Small intestine (tissue), 7 donors: ENCODE measurements at regions not wholly inside any gene's neighbourhood (a gene's known extent, or its start where the extent isn't known, plus 50 kb on each side); places are given as distances from the start of the nearest gene placed in this dataset.

Source experiments
- DNase-seq, 2 donors: peaks; one replicate each; pipeline versions ENCODE4 v3.0.0 to v3.0.0-alpha.2; 2013
- FAIRE-seq: peaks from 2 replicates; lab custom pipeline; 2012; peaks lifted over from hg19 to GRCh38; lab: Jason Lieb, UNC
- H3K27ac ChIP-seq, 3 donors: one replicate each; pipeline ENCODE4 v1.5.1; 2013; ENCODE audit warnings: low read length in 2 of 3, mild to moderate bottlenecking in 2 of 3, control low read depth in 1 of 3, inconsistent platforms in 1 of 3, low read depth in 1 of 3, moderate library complexity in 1 of 3
- H3K27me3 ChIP-seq, 3 donors: one replicate each; pipeline ENCODE4 v1.6.1; 2013; ENCODE audit warnings: low read length in 3 of 3, inconsistent platforms in 1 of 3; ENCODE audit not compliant: control insufficient read depth in 3 of 3, insufficient read depth in 3 of 3
- H3K36me3 ChIP-seq, 3 donors: one replicate each; pipeline ENCODE4 v1.6.1; 2013; ENCODE audit warnings: low read length in 3 of 3, inconsistent platforms in 1 of 3, low read depth in 1 of 3, mild to moderate bottlenecking in 1 of 3, moderate library complexity in 1 of 3; ENCODE audit not compliant: control insufficient read depth in 3 of 3, insufficient read depth in 2 of 3
- H3K4me1 ChIP-seq, 3 donors: one replicate each; pipeline ENCODE4 v1.6.1; 2013; ENCODE audit warnings: low read length in 2 of 3, inconsistent platforms in 1 of 3, low read depth in 1 of 3, mild to moderate bottlenecking in 1 of 3, moderate library complexity in 1 of 3; ENCODE audit not compliant: control insufficient read depth in 3 of 3, insufficient read depth in 2 of 3
- H3K4me3 ChIP-seq, 3 donors: one replicate each; pipeline ENCODE4 v1.5.1; 2013; ENCODE audit warnings: low read length in 3 of 3, control low read depth in 1 of 3, inconsistent platforms in 1 of 3, low read depth in 1 of 3, mild to moderate bottlenecking in 1 of 3, moderate library complexity in 1 of 3
- H3K9me3 ChIP-seq, 2 donors: one replicate each; pipeline ENCODE4 v1.6.1; 2013; ENCODE audit warnings: low read depth in 1 of 2, low read length in 1 of 2; ENCODE audit not compliant: control insufficient read depth in 2 of 2, insufficient read depth in 1 of 2
- WGBS, 3 donors: extraction: QIAGEN DNeasy Blood & Tissue Kit; methylation state at CpG; one replicate each; pipeline ENCODE4 v1.1.7; 2013; 5-methylcytosine and 5-hydroxymethylcytosine counted together
- donor health status: healthy with polysubstance abuse.
- donor health status: control.
- donor health status: control.
- donor health status: Bipolar disorder and iron deficiency.
- donor health status: healthy.

DNA sequence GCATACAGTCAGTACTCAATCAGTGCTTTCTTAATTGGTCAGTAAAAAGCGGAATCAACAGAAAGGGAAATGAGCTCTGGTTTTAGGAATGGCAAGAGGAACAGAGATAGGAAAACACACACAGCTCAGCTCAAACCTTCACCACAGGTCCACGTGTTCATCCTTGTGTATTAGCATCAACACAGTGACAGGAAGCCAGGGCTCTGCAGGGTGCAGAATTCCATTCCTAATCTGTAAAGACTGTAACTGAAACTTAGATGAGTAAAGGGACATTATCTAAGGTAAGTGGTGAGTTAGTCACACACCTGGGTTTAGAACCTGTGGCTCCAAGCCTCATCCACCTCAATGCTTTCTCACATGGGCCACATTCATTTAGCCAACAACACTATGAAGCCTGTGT lies 1242.2 kb upstream of the TMEM132C start:
- H3K27me3 ChIP-seq = no peaks in the 10 kb centered on the region
- no peak overlapping the region for H3K4me3 ChIP-seq
- H3K27ac ChIP-seq = no peak overlapping the region
- no peaks in the 10 kb centered on the region for H3K9me3 ChIP-seq
- H3K4me1 ChIP-seq = no peaks in the 10 kb centered on the region
- 77 to 79% (median 78%) methylated on average over 2 of the region's 2 CpGs for WGBS, 3 donors
- FAIRE-seq (no peak), DNase-seq (no peak)
- H3K36me3 ChIP-seq = no peaks in the 10 kb centered on the region

DNA sequence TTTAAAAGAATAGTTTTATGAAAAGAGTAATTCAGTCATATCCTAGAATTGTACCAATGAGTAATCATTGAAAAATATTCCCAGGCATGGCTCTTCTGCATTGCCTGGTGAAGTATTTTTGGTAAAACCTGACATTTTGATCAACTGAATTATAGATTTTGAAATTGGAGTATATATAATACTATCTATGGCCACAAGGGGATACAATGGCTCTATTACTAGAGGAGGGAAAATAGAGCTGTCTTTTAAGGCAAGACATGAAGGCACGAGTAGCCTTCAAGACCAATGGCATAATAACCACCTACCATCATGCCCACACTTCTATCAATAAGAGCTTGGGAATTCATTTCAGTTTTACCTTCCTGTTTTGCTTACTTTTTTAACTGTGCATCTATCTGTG lies 1241.4 kb upstream of the TMEM132C start:
- H3K9me3 ChIP-seq = no peaks in the 10 kb centered on the region
- no peak overlapping the region for H3K4me3 ChIP-seq
- no peak overlapping the region for H3K27ac ChIP-seq
- 44 to 62% (median 58%) methylated on average over 1 of the region's 1 CpG for WGBS, 3 donors
- H3K4me1 ChIP-seq = no peaks in the 10 kb centered on the region
- H3K36me3 ChIP-seq = no peaks in the 10 kb centered on the region
- no peaks in the 10 kb centered on the region for H3K27me3 ChIP-seq
- DNase-seq (no peak), FAIRE-seq (no peak)

DNA sequence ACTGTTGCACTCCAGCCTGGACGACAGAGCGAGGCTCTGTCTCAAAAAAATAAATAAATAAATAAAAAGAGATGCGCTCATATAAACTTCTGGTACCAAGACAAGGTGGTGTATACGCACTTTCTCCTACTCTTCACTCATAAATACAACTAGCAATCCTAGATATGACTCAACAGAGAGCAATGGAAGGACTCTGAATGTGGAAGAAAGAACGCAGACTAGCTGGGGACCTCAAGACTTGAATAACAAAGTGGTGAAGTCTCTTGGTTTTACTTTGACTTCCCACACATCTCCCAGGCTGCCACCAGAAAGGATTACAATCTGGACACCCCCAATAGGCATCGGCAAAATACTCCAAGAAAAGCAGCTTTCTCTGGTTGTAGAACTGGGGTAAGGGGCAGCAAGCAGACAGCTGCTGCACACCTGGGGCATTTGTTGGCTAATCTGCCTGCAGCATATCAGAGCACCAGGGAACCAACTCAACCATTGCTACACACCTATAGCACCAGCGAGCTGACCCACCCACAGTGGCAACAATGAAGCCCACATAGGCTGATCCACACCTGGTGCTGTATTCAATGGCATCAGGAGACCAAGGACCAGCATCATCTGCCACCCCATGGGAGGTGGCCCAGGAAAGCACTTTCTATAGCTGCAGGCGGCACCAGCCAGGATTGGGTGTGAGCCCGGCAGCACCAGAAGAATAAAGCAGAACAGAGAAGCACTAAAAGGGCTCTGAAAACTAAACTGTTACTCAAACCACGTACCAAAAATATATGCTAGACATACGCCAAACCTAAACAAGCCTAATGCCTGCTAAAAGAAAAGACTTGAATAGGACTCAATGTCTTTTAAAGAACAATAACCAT lies 1231.7 kb upstream of the TMEM132C start:
- Histone ChIP-seq H3K4me3 (no peak overlapping the region), H3K9me3 (no peaks in the 10 kb centered on the region), H3K36me3 (no peaks in the 10 kb centered on the region), H3K4me1 (no peaks in the 10 kb centered on the region), H3K27ac (no peak overlapping the region), H3K27me3 (no peaks in the 10 kb centered on the region)
- no peak for FAIRE-seq
- 84 to 88% (median 86%) methylated on average over 11 of the region's 11 CpGs for WGBS, 3 donors
- DNase-seq = no peak

DNA sequence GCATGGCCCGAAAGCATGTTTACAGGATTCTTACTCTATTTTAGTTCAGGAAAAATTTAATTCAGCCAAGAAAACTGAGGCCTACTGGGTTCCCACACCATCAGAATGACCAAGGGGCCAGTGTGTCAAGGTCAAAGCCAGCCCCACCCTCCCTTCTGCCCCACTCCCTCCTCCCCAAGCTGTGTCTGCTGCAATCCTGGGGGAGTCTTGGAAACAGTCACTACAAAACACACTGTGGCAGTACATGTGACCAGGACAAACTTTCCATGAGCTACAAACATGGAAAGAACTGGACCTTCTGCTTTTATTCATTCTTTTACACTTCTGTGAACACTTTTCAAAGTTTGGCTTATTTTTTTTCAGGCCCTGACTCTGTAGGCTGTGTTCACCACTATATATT lies 1228.8 kb upstream of the TMEM132C start:
- WGBS, 3 donors = 94 to 100% (median 100%) methylated on average over 1 of the region's 1 CpG
- no peak for DNase-seq
- no peaks in the 10 kb centered on the region for H3K4me1 ChIP-seq
- H3K9me3 ChIP-seq = no peaks in the 10 kb centered on the region
- FAIRE-seq = no peak
- H3K36me3 ChIP-seq = no peaks in the 10 kb centered on the region
- H3K4me3 ChIP-seq = no peak overlapping the region
- no peaks in the 10 kb centered on the region for H3K27me3 ChIP-seq
- H3K27ac ChIP-seq = no peak overlapping the region

DNA sequence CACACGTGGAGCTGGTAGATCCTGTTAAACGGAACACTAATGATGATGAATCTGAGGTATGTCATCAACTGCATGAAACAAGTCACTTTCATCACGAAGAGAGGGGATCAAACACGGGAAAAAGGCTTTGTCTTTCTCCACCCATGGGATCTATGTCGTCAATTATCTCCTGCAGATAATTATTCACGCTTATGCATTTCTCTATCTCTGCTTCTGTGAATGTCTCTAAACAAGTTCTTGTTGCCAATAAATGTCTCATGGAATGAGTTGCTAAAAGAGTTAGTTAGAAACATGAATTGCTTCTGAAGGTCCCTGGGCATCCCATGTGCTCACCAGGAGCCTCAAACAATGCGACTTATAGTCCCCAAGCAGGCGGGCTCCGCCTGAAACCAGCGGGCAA lies 1228.2 kb upstream of the TMEM132C start:
- no peak for DNase-seq
- H3K36me3 ChIP-seq = no peaks in the 10 kb centered on the region
- no peak overlapping the region for H3K27ac ChIP-seq
- 80 to 83% (median 82%) methylated on average over 10 of the region's 10 CpGs for WGBS, 3 donors
- no peaks in the 10 kb centered on the region for H3K4me1 ChIP-seq
- FAIRE-seq = no peak
- no peak overlapping the region for H3K4me3 ChIP-seq
- no peaks in the 10 kb centered on the region for H3K9me3 ChIP-seq
- H3K27me3 ChIP-seq = no peaks in the 10 kb centered on the region

DNA sequence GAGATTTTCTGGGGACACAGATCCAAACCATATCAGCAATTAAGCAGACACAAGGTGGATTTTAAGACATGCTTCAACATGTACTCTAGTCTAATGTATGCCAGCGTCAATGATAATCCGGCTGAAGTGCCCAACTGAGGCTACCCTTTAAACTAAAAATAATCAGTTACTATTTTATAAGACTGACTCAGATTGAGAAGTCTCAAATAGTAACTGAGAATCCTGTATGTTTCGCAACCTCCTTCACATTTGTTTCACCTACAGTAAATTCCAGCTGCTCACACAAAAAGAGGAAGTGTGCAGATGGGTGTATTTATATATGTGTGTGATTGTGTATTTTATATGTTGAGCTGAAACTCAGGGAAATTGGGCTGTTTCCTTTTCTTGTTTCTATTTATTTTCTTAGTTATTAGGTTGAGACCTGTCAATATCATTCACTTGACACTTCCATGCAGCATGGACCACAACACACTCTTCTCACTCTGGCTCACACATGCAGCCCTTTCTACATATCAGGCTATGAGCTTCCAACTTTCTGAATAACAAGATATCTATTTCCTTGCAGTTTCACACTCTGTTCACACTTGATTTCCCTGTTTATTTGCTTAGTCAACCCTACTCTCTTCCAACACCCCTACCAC lies 1224.9 kb upstream of the TMEM132C start:
- no peaks in the 10 kb centered on the region for H3K36me3 ChIP-seq
- WGBS, 3 donors = 78 to 91% (median 89%) methylated on average over 3 of the region's 3 CpGs
- DNase-seq = no peak
- no peak overlapping the region for H3K4me3 ChIP-seq
- no peak overlapping the region for H3K27ac ChIP-seq
- no peak for FAIRE-seq
- H3K27me3 ChIP-seq = no peaks in the 10 kb centered on the region
- no peaks in the 10 kb centered on the region for H3K9me3 ChIP-seq
- no peaks in the 10 kb centered on the region for H3K4me1 ChIP-seq

DNA sequence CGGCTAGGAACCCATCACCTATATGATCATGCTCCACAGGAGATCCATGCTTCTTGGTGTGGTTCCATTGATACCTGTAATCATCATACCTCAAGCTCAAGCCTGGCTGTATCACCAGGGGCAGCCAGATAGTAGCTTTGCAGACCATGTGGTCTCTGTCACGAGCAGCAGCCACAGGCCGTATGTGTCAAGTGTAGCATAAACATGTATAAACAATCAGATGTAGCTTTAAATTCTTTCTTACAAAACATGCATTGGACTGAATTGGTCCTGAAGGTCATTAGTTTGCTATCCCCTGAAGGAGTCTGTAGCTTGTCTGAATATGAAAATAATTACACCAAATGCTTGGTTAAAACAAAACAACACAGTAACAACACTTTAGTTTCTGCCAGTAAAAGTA lies 1223.2 kb upstream of the TMEM132C start:
- Histone ChIP-seq H3K4me1 (no peaks in the 10 kb centered on the region), H3K36me3 (no peaks in the 10 kb centered on the region), H3K27ac (no peak overlapping the region), H3K4me3 (no peak overlapping the region), H3K9me3 (no peaks in the 10 kb centered on the region), H3K27me3 (no peaks in the 10 kb centered on the region)
- FAIRE-seq (no peak), DNase-seq (no peak)
- 74 to 88% (median 85%) methylated on average over 3 of the region's 3 CpGs for WGBS, 3 donors

DNA sequence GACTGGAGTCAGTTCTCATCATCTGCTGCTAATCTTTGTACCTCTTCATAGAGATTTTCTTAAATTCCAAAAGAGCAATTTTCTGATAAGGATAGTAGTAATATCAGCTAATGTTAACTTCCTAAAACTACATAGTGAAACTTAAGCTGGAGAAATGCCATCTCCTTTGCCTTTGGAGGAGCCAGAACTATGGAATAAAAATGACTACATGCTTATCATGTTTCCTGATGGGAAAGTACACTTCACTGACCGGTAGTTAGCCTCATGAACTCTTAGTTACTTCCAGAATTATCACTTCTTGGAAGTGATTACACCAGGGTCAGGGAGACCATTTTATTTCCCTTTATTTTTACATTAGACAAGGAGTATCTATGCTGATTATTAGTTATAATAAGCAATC lies 1222.1 kb upstream of the TMEM132C start:
- no peaks in the 10 kb centered on the region for H3K27me3 ChIP-seq
- DNase-seq (no peak), FAIRE-seq (no peak)
- no peaks in the 10 kb centered on the region for H3K36me3 ChIP-seq
- no peak overlapping the region for H3K4me3 ChIP-seq
- H3K9me3 ChIP-seq = no peaks in the 10 kb centered on the region
- no peaks in the 10 kb centered on the region for H3K4me1 ChIP-seq
- no peak overlapping the region for H3K27ac ChIP-seq
- 9 to 21% (median 10%) methylated on average over 1 of the region's 1 CpG for WGBS, 3 donors
